K562 (cell line): ENCODE measurements at regions not wholly inside any gene's neighbourhood (a gene's known extent, or its start where the extent isn't known, plus 50 kb on each side); places are given as distances from the start of the nearest gene placed in this dataset.

Experiments
- BACH1 ChIP-seq: fragments of 200-800 bp; sonication (Bioruptor generic); IDR thresholded peaks from 2 replicates; pipeline ENCODE4 v1.6.1; 2016; ENCODE audit warnings: missing genetic modification characterization, missing compliant biosample characterization
- CREM ChIP-seq: IDR thresholded peaks from 2 replicates; pipeline ENCODE4 v1.6.1; 2014; ENCODE audit warnings: antibody characterized with exemption, low read depth
- MEF2D ChIP-seq: conservative IDR thresholded peaks from 2 replicates; pipeline ENCODE4 v1.6.1; 2016; ENCODE audit warnings: low read depth, missing genetic modification characterization, missing compliant biosample characterization
- PRPF4 ChIP-seq: fragments of 200-400 bp; formaldehyde crosslinking; IDR thresholded peaks from one replicate; pipeline ENCODE4 v1.6.1; 2017; ENCODE audit warnings: low read length, low read depth, mild to moderate bottlenecking; ENCODE audit not compliant: insufficient read depth, poor library complexity, severe bottlenecking
- SOX6 ChIP-seq: fragments of 450-650 bp; IDR thresholded peaks from 2 replicates; pipeline ENCODE4 v1.6.1; 2014; ENCODE audit warnings: mild to moderate bottlenecking
- ZNF134 ChIP-seq: fragments of 250-450 bp; sonication (Bioruptor Pico); conservative IDR thresholded peaks from 2 replicates; pipeline ENCODE4 v1.4.0; 2020
- ZNF707 ChIP-seq: fragments of 250-450 bp; sonication (Bioruptor Pico); conservative IDR thresholded peaks from 2 replicates; pipeline ENCODE4 v1.8.0; 2022; ENCODE audit warnings: inconsistent platforms, mild to moderate bottlenecking, moderate library complexity
- TF ChIP-seq, protein P1 (sequence below): fragments of 450-650 bp; IDR thresholded peaks from 2 replicates; pipeline ENCODE4 v1.6.1; 2017; ENCODE audit warnings: antibody characterized with exemption, mild to moderate bottlenecking
- TF ChIP-seq, protein P2 (sequence below): fragments of 250-450 bp; sonication (Bioruptor Pico); IDR thresholded peaks from 2 replicates; pipeline ENCODE4 v1.5.0; 2021; ENCODE audit warnings: mild to moderate bottlenecking, borderline replicate concordance

DNA sequence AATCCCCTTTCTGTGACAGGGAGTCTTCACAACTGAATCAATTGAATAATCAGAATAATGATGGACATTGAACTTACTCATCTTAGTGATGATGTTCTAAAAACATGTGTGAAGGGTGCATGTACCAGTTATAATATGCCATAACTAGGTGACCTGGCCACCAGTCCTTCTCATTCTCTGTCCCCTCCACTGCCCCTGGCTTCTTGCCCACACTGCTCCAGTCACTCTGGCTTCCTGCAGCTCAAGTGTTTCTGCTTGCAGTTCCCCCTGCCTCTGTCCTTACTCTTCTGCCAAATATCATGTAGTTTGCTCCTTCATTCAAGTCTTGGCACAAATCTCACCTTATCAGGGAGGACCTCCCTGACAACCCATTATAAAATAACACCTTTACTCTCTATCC, 168.1 kb upstream of the SLC7A11 start:
- TF ChIP-seq SOX6 (no peak), BACH1 (tag) (no peak), ZNF707 (no peak), ZNF134 (CRISPR knock-in tag) (no peak), MEF2D (tag) (no peak), CREM (no peak), PRPF4 (no peak)
- TF ChIP-seq, protein P1, sequence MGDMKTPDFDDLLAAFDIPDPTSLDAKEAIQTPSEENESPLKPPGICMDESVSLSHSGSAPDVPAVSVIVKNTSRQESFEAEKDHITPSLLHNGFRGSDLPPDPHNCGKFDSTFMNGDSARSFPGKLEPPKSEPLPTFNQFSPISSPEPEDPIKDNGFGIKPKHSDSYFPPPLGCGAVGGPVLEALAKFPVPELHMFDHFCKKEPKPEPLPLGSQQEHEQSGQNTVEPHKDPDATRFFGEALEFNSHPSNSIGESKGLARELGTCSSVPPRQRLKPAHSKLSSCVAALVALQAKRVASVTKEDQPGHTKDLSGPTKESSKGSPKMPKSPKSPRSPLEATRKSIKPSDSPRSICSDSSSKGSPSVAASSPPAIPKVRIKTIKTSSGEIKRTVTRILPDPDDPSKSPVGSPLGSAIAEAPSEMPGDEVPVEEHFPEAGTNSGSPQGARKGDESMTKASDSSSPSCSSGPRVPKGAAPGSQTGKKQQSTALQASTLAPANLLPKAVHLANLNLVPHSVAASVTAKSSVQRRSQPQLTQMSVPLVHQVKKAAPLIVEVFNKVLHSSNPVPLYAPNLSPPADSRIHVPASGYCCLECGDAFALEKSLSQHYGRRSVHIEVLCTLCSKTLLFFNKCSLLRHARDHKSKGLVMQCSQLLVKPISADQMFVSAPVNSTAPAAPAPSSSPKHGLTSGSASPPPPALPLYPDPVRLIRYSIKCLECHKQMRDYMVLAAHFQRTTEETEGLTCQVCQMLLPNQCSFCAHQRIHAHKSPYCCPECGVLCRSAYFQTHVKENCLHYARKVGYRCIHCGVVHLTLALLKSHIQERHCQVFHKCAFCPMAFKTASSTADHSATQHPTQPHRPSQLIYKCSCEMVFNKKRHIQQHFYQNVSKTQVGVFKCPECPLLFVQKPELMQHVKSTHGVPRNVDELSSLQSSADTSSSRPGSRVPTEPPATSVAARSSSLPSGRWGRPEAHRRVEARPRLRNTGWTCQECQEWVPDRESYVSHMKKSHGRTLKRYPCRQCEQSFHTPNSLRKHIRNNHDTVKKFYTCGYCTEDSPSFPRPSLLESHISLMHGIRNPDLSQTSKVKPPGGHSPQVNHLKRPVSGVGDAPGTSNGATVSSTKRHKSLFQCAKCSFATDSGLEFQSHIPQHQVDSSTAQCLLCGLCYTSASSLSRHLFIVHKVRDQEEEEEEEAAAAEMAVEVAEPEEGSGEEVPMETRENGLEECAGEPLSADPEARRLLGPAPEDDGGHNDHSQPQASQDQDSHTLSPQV = no peak
- TF ChIP-seq, protein P2, sequence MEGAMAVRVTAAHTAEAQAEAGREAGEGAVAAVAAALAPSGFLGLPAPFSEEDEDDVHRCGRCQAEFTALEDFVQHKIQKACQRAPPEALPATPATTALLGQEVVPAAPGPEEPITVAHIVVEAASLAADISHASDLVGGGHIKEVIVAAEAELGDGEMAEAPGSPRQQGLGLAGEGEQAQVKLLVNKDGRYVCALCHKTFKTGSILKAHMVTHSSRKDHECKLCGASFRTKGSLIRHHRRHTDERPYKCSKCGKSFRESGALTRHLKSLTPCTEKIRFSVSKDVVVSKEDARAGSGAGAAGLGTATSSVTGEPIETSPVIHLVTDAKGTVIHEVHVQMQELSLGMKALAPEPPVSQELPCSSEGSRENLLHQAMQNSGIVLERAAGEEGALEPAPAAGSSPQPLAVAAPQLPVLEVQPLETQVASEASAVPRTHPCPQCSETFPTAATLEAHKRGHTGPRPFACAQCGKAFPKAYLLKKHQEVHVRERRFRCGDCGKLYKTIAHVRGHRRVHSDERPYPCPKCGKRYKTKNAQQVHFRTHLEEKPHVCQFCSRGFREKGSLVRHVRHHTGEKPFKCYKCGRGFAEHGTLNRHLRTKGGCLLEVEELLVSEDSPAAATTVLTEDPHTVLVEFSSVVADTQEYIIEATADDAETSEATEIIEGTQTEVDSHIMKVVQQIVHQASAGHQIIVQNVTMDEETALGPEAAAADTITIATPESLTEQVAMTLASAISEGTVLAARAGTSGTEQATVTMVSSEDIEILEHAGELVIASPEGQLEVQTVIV = no peak
